ACHN (cell line): ENCODE measurements at regions not wholly inside any gene's neighbourhood (a gene's known extent, or its start where the extent isn't known, plus 50 kb on each side); places are given as distances from the start of the nearest gene placed in this dataset.

Experiments used
- DNase-seq: peaks from one replicate; pipeline ENCODE4 v3.0.0-alpha.2; 2015
- in situ Hi-C: cut with HindIII; loops from 2 replicates; pipeline ENCODE4 v1.10.0; 2017; ENCODE audit warnings: low sequenced_read_pairs, low pct_ligation_motif_present, low pct_unique_long_range_greater_than_20kb

DNA sequence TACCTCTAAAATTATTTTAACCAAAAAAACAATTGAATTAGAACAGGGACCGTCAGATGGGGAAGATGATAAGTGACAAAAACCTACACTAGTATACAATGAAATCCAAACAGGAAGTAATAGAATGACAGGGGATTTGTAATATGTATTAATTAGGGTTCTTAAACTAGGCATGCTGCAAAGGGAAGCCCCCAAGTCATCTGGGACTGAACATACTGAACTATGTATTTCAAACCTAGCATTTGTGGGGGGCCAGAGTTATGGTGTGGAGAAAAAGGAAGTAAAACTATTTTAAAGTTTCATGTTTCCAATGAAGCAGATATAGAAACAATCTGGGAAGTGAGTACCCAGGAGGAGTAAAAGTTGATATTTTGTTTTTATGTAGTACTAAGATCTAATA lies 133.2 kb upstream of the HS3ST3A1 start:
- in situ Hi-C loops = no loop called here

DNA sequence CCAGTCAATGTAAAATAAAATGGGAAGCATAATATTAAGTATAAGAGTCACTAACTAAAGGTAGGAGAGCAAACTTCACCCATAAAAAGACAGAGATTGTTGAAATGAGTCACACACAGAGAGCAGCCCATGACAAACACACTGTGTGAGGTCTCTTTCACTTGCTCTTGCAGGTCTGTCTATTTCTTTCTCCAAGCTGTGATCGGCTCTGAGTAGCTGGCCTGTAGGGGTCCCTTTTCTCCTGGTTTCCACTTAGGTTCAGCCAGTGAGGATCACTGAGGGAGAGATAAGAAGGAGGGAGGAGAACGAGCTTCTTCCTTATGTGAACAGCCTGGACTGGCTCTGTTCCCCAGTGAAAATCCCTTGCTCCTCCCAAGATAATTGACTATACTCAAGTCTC lies 133.7 kb upstream of the HS3ST3A1 start:
- in situ Hi-C loops = no loop called here

More for the DNA sequence above, 133.2 kb upstream of the HS3ST3A1 start:
- DNase-seq = no peak

DNA sequence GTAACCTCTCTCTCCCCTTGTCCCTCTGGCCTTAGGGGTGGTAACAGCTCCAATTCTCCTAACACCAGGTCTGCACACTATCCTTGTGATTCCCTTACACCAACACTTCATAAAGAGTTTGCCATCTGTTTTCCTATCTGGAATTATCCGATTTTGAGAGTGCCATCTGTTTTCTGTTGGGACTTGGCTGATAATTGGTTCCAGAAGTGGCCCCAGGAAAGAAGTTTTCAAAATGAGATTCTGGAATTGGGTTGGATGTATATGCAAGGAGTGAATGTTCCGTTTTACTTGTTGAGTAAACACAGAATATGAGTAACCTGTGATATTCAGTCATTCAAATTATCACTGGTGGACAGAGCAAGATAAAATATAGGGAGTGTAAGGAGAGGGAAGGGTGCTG lies 134.1 kb upstream of the HS3ST3A1 start:
- DNase-seq = no peak
- in situ Hi-C loops = no loop called here

More for the DNA sequence above, 133.7 kb upstream of the HS3ST3A1 start:
- no peak for DNase-seq

DNA sequence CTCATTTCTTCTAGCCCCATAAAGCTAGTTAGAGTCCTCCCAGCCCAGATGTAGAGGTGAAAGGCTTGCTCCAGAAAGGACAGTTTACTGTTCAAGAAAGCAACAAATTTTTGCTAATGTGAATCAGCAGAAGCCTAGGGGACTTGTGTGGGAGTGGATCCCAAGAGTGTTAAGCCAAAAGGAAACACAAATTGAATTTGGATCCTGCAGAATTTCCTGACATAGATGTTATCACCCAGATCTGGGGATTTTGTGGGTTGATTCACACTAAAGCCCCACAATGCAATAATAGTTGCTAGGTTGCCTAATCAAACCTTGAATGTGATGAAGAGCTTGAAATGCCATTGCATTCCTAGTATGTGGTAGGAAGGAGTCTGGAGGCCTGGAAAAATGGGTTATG lies 135.2 kb upstream of the HS3ST3A1 start:
- no peak for DNase-seq
- in situ Hi-C loops = no loop called here

DNA sequence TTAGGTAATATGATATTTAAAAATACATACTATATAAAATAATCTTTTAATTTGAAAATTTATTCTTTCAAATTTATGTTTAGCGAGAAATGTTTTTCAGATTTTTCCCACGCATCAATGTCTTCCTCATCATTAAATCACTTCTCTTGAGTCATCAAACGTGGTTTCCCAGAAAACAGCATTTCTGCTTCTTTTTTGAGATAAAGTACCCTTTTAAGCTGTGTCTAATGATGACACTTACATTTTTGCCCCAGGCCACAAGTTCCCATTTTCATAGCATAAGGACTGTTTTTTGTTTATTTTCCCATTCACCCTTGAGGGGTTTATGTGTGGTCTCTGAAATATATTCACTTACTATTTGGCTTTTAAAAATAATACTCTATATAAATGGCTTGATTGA lies 139.0 kb upstream of the HS3ST3A1 start:
- no peak for DNase-seq
- in situ Hi-C loops = no loop called here

DNA sequence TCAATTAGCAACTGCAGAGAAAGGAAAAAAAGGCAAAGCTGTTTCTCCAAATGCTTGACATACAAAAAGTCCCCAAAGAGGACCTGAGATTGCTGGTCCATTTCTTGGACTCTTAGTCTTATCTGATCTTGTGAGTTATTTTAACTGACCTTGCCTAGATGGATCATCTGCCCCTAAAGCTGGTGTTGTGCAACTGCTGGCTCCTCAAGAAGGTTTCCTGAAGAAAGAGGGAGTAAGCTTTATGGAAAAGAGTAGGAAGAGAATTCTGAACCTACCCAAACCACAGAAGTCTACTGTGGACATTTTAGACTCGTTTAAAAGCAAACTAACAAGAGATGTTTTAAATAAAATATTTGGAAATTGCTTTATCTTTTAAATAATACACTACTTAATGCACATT lies 140.0 kb upstream of the HS3ST3A1 start:
- no peak for DNase-seq
- in situ Hi-C loops = no loop called here

DNA sequence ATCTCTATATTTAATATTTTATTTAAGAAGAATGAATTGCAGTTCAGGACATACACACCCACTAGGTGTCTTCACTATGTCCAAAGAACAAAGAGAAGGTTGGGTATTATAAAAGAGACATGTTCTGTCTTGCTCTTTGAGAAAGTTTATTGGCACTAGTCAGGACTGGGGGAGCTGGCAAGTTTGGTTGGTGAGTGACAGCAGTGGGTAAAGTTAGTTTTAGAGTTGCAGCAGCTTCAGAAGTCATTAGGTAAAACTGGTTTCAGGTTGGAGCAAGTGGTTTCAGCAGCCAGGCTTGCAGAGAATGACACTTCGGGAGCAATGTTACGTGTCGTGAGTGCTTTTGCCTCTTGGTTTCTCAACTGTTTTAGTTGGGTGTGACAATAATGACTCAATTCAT lies 142.2 kb upstream of the HS3ST3A1 start:
- in situ Hi-C loops = no loop called here
- DNase-seq = no peak

DNA sequence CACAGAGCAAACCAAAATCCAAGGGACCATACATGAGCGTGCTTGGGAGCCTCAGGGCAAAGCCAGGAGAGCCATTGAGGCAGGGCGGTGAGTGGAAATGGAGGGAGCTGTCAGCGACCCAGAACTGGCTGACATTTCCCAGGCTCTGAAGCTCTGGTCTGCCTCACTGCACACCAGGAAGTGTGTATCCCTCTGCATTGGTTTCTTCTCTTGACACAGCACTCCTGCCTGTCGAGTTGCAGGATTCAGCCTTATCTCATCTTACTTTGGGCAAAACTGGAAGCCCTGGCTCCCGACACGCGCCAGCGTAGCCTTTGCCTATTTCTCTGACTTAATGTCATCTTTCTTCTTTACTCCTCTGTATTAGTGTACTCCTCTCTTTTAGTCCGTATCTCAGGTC lies 144.7 kb upstream of the HS3ST3A1 start:
- no peak for DNase-seq
- in situ Hi-C loops = no loop called here

DNA sequence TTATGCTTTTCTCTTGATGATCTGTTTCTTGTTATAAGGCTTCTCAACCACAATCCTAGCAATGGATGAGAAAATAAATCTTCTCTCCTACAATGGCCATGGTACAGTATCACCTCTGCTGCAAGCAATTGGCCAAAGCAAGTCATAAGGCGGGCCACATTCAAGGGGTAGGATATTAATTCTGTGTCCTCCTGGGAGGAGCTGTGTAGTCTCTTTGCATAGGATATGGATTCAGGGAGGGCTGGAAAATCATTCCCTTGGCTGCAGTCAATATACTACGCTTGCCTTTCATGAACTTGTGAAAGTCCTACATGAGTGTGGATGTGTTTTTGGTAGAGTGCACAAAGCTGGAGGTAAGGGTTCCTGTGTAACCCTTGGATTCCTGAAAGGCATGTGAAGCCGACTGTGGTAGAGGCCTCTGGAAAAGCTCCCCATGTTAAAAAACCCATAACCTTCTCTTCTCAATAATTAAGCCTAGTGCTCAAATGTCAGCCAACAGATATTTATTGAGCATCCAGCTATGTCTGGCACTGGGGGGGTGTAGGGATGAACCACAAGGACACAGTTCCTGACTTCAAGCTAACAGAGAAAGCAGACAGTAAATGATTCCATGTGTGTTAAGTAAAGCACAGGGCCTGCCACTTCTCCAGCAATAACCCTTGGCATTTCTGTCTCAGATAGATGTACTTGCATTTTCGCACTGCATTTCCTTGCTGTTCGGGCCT lies 147.6 kb upstream of the HS3ST3A1 start:
- in situ Hi-C loops = no loop called here

DNA sequence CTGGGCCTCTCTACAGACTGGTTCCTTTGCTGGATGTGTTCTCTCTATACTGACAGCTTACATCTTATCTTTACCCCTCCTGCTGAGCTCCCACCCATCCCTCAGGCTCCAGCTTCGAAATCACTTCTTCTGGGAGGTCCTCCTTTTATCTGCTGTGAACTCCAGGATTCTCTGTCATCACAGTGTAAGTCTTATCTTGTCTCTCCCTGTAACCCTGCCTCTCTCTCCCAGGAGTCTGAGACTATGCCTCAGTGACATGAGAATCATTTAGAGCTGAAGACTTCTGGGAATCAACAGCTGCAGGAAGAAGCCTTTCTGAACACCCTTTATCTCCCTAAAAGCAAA lies 148.1 kb upstream of the HS3ST3A1 start:
- in situ Hi-C loops = no loop called here
- no peak for DNase-seq

More for the DNA sequence above, 147.6 kb upstream of the HS3ST3A1 start:
- no peak for DNase-seq

DNA sequence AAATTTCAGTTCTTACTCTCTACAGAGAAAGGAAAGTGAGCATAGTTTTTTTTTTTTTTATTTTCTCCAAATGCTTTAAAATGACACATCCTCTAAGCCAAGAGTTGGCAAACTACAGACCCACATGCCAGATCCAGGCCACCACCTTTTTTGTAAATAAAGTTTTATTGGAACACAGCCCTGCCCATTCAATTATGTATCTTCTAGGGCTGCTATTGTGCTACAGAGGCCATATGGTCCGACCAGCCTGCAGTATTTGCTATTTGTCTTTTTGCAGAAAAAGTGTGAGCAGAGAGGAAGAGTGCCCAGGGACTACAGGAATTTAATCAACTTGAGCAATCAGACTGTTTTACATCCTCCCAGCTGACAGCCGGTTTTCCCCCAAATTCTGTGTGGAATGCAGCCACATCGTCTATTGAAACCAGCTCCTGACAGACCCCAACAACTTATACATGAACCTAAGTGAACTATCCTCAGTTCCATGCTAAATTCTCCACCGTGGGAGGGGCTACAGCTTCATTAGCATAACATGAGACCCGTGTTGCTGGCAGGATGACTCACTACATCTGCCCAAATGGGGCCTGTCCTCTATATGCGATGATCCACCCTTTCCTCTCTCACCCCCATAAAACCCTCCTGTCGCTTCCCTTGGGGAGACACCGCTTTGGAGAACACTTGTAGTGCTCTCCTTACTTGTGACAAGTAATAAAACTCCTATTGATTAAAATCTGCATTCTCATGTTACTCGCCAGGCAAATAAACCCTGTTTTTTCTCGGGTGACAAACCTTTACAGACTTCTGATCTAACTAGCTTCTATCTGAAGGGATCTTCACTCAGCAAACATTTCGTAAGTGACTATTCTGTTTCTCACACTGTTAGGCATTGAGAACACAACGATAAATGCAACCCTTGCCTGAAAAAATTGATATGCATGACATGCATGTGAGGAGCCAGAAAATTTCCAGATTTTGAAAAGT lies 149.4 kb upstream of the HS3ST3A1 start:
- in situ Hi-C loops = no loop called here
- no peak for DNase-seq

DNA sequence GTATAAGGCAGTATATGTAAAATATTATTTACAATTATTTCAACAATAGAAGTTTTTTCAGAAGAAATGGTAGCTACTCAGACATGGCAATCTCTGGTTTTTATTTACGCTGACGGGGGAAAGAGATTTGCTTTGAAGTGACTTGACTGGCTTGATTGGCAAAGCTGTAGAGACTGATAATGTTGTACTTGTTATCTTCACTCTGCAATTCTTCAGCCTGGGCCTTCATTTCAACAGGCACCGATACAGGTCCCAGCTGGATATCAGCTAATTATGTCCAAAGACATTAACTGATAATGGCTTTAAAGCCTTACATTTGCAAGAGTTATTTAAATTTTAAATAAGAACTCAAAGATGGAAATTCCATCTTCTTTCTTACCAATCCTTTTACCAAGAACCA lies 151.4 kb upstream of the HS3ST3A1 start:
- in situ Hi-C loops = no loop called here
- DNase-seq = no peak

DNA sequence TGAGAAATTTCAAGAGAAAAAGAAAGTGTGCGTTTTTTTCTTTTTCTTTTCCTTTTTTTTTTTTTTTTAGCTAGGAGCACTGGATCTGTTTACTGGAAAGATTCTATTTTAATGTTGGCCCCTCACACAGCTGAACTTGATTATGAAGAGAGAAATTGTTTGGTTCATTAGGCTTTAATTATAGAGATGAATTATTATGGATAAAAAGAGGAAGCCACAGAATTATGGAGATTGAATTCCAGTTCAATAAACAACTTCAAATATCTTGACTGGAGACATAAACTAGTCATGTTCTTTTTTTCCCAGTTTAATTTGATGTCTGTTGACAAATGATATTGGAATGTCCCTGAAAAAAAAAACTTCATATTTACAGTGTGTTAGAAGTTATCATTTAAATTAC lies 152.0 kb upstream of the HS3ST3A1 start:
- DNase-seq = no peak
- in situ Hi-C loops = no loop called here

DNA sequence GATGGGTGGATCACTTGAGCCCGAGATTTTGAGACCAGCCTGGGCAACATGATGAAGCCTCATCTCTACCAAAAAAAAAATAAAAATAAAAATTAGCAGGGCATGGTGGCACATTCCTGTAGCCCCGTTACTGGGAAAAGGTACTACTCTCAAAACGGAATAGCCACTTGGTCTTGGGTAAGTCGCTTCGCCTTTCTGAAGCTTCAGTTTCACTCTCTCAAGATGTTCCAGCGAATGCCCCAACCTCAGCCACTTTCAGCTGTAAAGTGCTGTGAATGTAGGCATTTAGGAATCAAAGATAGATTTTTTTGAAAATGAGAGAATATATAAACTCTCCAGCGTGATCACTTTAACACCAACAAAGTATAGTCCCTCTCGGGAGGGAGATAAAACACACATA lies 154.1 kb upstream of the HS3ST3A1 start:
- in situ Hi-C loops = no loop called here
- DNase-seq = no peak

DNA sequence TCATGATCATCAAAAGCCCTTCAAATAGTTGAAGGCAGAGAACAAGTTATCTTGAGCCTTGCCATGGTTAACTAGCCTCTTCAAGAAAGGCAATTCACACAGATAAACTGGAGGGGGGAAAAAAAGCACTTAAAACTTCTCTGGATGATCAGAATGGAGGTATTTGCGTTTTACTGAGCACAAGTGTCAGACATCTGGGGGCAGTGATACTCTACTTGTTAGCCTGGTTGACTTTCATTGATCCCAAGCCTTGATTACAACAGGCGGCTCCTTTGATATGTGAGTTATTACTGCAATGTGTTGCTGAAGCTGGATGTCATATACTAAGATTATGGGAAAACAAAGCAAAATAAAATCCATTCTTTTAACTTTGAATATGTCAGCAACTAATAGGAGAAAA lies 155.0 kb upstream of the HS3ST3A1 start:
- no peak for DNase-seq
- in situ Hi-C loops = no loop called here

DNA sequence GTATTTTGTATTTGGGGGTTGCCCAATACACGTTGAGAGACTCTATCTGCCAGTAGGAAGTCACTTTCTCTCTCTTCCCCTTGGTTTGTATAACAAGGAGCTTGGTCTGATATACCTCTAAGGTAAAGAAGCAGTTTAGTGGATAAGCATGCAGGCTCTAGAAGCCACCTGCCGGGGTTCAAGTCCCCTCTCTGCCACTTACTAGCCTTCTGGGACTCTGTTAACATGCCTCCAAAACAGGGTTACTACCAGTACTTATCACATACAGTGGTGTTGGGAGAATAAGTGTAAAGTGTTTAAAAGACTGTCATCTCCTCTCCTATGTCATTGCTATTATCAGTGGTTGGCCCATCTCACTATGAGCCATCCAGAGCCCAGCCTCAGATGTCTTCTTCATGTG lies 156.1 kb upstream of the HS3ST3A1 start:
- DNase-seq = no peak
- in situ Hi-C loops = no loop called here

DNA sequence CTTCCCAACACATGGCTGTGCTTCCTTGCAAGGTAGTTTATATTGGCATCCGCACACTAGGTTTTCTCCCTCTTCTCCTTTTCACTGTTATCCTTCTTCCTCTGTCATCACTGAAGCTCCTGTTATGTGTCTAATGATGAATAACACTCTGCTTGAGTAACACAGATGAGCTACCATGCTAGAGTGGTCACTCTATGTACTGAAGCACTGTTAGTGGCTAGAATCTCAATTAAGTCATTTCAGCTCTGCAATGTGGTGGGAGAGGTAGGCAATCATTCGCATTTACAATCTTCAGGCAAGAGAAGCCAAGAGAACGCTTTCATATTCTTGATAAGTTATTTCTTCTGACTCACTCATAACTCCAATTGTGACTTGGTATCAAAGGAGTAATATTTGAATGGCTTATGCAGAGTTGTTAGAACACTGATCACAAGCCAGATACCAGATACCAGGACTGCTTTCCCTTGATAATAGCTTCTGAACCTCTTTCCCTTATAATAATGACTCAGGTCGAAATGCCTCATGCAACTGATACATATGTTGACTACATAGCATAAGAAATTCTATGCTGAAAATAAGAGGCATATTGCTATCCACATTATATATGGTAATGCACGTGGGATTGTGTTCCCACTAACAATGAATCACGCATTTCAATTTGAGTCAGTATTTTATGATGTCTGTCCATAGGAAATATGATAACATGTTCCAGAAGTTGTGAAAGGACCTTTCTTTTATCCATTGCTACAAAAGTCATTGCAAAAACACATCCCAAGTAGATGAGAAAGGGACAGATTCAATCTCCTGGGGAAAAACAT lies 158.0 kb upstream of the HS3ST3A1 start:
- no peak for DNase-seq
- in situ Hi-C loops = no loop called here

DNA sequence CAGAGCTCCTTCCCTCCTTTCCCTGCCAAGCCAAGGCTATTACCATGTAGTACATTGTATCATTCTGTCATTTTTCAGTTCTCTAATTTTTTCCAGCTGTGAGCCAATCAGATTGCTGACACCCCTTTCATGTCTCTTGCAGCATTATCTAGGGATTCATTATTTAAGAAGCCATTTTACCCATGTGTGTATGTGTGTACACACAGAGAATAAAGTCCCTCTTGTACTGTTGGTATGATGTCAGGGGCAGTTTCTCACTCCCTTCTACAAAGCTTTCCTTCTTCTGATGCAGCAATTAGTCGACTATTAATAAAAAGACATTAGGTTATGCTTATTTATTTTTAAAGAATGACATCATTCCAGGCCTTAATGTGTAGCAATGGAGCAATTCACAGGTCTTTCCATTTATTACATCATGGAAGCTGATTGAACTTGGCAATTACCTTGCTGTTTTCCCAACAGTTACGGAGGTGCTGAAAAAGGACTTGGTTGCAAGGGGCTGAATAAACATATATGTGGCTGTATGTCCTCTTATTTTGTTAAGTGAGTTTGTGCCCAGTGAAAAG lies 159.4 kb upstream of the HS3ST3A1 start:
- DNase-seq = no peak
- in situ Hi-C loops = no loop called here

DNA sequence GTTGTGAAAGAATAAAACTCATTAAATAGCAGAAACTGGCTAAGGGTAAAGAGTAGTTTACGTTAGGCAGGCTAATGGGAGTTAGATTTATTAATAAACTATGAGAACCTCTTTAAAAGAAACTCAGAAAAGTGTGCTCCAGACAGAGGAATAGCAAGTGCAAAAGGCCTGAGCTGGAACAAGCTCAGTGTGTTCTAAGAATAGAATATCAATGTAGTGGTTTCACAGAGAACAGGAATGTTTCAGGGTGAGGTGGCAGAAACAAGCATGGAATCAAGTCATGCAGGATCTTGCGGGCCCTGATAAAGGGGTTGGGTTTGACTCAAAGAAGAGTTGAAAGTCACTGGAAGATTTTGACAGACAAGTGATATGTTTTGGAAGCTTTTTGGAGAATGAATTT lies 164.0 kb upstream of the HS3ST3A1 start:
- in situ Hi-C loops = no loop called here
- no peak for DNase-seq
